SK-N-SH (cell line): ENCODE measurements at regions not wholly inside any gene's neighbourhood (a gene's known extent, or its start where the extent isn't known, plus 50 kb on each side); places are given as distances from the start of the nearest gene placed in this dataset.

Source experiments
- CTCF ChIA-PET: fragments of 300-600, 350-600 bp; formaldehyde crosslinking; extraction: SDS; loops from one replicate; lab custom pipeline; 2021; lab: Yijun Ruan, JAX
- POLR2A ChIA-PET: fragments of 350-600 bp; sonication (Branson Sonifier 250); formaldehyde crosslinking; extraction: SDS; loops from one replicate; lab custom pipeline; 2020; ENCODE audit warnings: antibody characterized with exemption, inconsistent platforms; lab: Yijun Ruan, JAX
- DNase-seq: peaks from one replicate; pipeline ENCODE4 v3.0.0; 2012
- H2AFZ ChIP-seq: fragments of 200-600 bp; sonication (generic); 2 replicates; pipeline ENCODE4 v1.8.1; 2016; ENCODE audit warnings: antibody characterized with exemption, mild to moderate bottlenecking, low read depth
- H3F3A ChIP-seq: fragments of 200-600 bp; sonication (generic); replicated peaks from 2 replicates; pipeline ENCODE3; 2016; ENCODE audit warnings: antibody characterized with exemption, mild to moderate bottlenecking; ENCODE audit not compliant: insufficient read depth
- H3K27ac ChIP-seq, 2 experiments: fragments of 200-500 bp in 1 of 2; fragments of 200-600 bp in 1 of 2; sonication (Bioruptor generic) in 1 of 2; sonication (generic), shearing (Covaris generic) in 1 of 2; 2 replicates each; pipeline versions ENCODE4 v1.5.1 to v1.6.1; 2014 to 2016; ENCODE audit warnings: low read depth in 2 of 2, inconsistent platforms in 1 of 2, low read length in 1 of 2, mild to moderate bottlenecking in 1 of 2, mixed read lengths in 1 of 2
- H3K27me3 ChIP-seq: fragments of 200-600 bp; sonication (generic), shearing (Covaris generic); 2 replicates; pipeline ENCODE4 v1.6.1; 2016; ENCODE audit warnings: mixed run types; ENCODE audit not compliant: insufficient read depth
- H3K36me3 ChIP-seq, 2 experiments: fragments of 200-500 bp in 1 of 2; fragments of 200-600 bp in 1 of 2; sonication (Bioruptor generic) in 1 of 2; sonication (generic) in 1 of 2; replicated peaks in 1 of 2; 2 replicates each; pipeline versions ENCODE3 to v1.5.1; 2014 to 2016; ENCODE audit warnings: low read length in 1 of 2, mild to moderate bottlenecking in 1 of 2; ENCODE audit not compliant: insufficient read depth in 2 of 2, control insufficient read depth in 1 of 2
- H3K4me1 ChIP-seq, 2 experiments: fragments of 200-500 bp in 1 of 2; fragments of 200-600 bp in 1 of 2; sonication (Bioruptor generic) in 1 of 2; sonication (generic), shearing (Covaris generic) in 1 of 2; 2 replicates each; pipeline versions ENCODE4 v1.5.1 to v1.6.1; 2014 to 2016; ENCODE audit warnings: low read depth in 1 of 2, low read length in 1 of 2, mixed run types in 1 of 2; ENCODE audit not compliant: insufficient read depth in 2 of 2, control insufficient read depth in 1 of 2
- H3K4me2 ChIP-seq: fragments of 200-600 bp; sonication (generic), shearing (Covaris generic); 2 replicates; pipeline ENCODE4 v1.6.1; 2017; ENCODE audit warnings: mixed run types
- H3K4me3 ChIP-seq, 2 experiments: fragments of 200-500 bp in 1 of 2; fragments of 200-600 bp in 1 of 2; sonication (Bioruptor generic) in 1 of 2; sonication (generic), shearing (Covaris generic) in 1 of 2; 2 replicates each; pipeline versions ENCODE4 v1.5.1 to v1.8.1; 2014 to 2016; ENCODE audit warnings: low read depth in 2 of 2, inconsistent platforms in 1 of 2, low read length in 1 of 2, mild to moderate bottlenecking in 1 of 2, mixed read lengths in 1 of 2, moderate library complexity in 1 of 2
- H3K79me2 ChIP-seq: fragments of 200-600 bp; sonication (generic); 2 replicates; pipeline ENCODE4 v1.8.1; 2017; ENCODE audit warnings: mild to moderate bottlenecking; ENCODE audit not compliant: insufficient read depth
- H3K9ac ChIP-seq: fragments of 200-600 bp; sonication (generic); 2 replicates; pipeline ENCODE4 v1.6.1; 2017; ENCODE audit warnings: mixed run types
- H3K9me2 ChIP-seq: fragments of 200-600 bp; sonication (generic); 2 replicates; pipeline ENCODE4 v1.6.1; 2017; ENCODE audit warnings: mixed run types
- H3K9me3 ChIP-seq: fragments of 200-600 bp; sonication (generic); 2 replicates; pipeline ENCODE4 v1.6.1; 2017; ENCODE audit warnings: mixed run types, mild to moderate bottlenecking, moderate library complexity
- H4K20me1 ChIP-seq: fragments of 200-600 bp; sonication (generic); 2 replicates; pipeline ENCODE4 v1.6.1; 2017; ENCODE audit warnings: mild to moderate bottlenecking, mixed run types; ENCODE audit not compliant: insufficient read depth
- EP300 ChIP-seq, 2 experiments: IDR thresholded peaks; 2 replicates each; pipeline versions ENCODE4 v1.4.0 to v1.6.1; 2012; ENCODE audit warnings: borderline replicate concordance in 1 of 2, low read depth in 1 of 2, low read length in 1 of 2
- EZH2phosphoT487 ChIP-seq: fragments of 200-600 bp; sonication (generic); IDR thresholded peaks from 2 replicates; pipeline ENCODE4 v1.6.1; 2017; ENCODE audit warnings: low read depth, mixed run types, mild to moderate bottlenecking, antibody characterized with exemption, moderate library complexity, borderline replicate concordance
- FOXJ3 ChIP-seq: sonication (generic); formaldehyde crosslinking; IDR thresholded peaks from 2 replicates; pipeline ENCODE4 v1.5.1; 2020; ENCODE audit warnings: mild to moderate bottlenecking, missing genetic modification reagents
- FOXM1 ChIP-seq: IDR thresholded peaks from 2 replicates; pipeline ENCODE4 v1.4.0; 2012; ENCODE audit warnings: low read depth, mild to moderate bottlenecking
- GABPA ChIP-seq: IDR thresholded peaks from 2 replicates; pipeline ENCODE4 v1.4.0; 2012; ENCODE audit warnings: low read depth, mild to moderate bottlenecking
- GATA2 ChIP-seq: sonication (generic); formaldehyde crosslinking; IDR thresholded peaks from 2 replicates; pipeline ENCODE4 v1.5.0; 2020; ENCODE audit warnings: mild to moderate bottlenecking, missing genetic modification reagents
- JUND ChIP-seq: IDR thresholded peaks from 2 replicates; pipeline ENCODE4 v1.4.0; 2012
- NFIC ChIP-seq: IDR thresholded peaks from 2 replicates; pipeline ENCODE4 v1.4.0; 2012; ENCODE audit warnings: borderline replicate concordance
- NRF1 ChIP-seq: IDR thresholded peaks from 2 replicates; pipeline ENCODE4 v1.6.1; 2012; ENCODE audit warnings: low read depth, mild to moderate bottlenecking, low read length
- RAD21 ChIP-seq: IDR thresholded peaks from 2 replicates; pipeline ENCODE4 v1.6.1; 2012; ENCODE audit warnings: mild to moderate bottlenecking, low read length
- RCOR1 ChIP-seq: fragments of 150-350 bp; IDR thresholded peaks from 2 replicates; pipeline ENCODE4 v1.6.1; 2017; ENCODE audit warnings: antibody characterized with exemption, low read length
- RFX5 ChIP-seq: IDR thresholded peaks from 2 replicates; pipeline ENCODE4 v1.6.1; 2012; ENCODE audit warnings: mild to moderate bottlenecking, improper control_type of control experiment, low read length
- RXRA ChIP-seq: IDR thresholded peaks from 2 replicates; pipeline ENCODE4 v1.4.0; 2012; ENCODE audit warnings: low read depth, mild to moderate bottlenecking, borderline replicate concordance
- SIN3A ChIP-seq: IDR thresholded peaks from 2 replicates; pipeline ENCODE4 v1.6.1; 2012; ENCODE audit warnings: low read depth, mild to moderate bottlenecking, low read length, moderate library complexity, borderline replicate concordance
- SMC3 ChIP-seq: IDR thresholded peaks from 2 replicates; pipeline ENCODE4 v1.6.1; 2012; ENCODE audit warnings: low read depth, low read length, improper control_type of control experiment
- TEAD4 ChIP-seq: IDR thresholded peaks from 2 replicates; pipeline ENCODE4 v1.4.0; 2012; ENCODE audit warnings: mild to moderate bottlenecking, borderline replicate concordance; ENCODE audit not compliant: insufficient read depth
- ZBTB33 ChIP-seq: IDR thresholded peaks from 2 replicates; pipeline ENCODE4 v1.4.0; 2012; ENCODE audit warnings: low read depth, borderline replicate concordance
- WGBS: methylation state at CpG from one replicate; pipeline ENCODE4 v1.1.6; 2017; ENCODE audit warnings: low lambda C conversion rate; 5-methylcytosine and 5-hydroxymethylcytosine counted together
- TF ChIP-seq, protein P1 (sequence below): fragments of 200-600 bp; sonication (generic); IDR thresholded peaks from 2 replicates; pipeline ENCODE4 v1.6.1; 2017; ENCODE audit warnings: antibody characterized with exemption, mild to moderate bottlenecking, moderate library complexity
- TF ChIP-seq, protein P2 (sequence below): IDR thresholded peaks from 2 replicates; pipeline ENCODE4 v1.6.1; 2012; ENCODE audit warnings: mild to moderate bottlenecking, low read depth, low read length, moderate library complexity

GRCh38 chr1:239802275-239802674 is 289.4 kb upstream of the FMN2 start:
- Histone ChIP-seq H3K9me3 (no peaks in the 10 kb centered on the region), H3F3A (no peaks in the 10 kb centered on the region), H3K4me2 (no peak overlapping the region), H4K20me1 (no peaks in the 10 kb centered on the region), H3K36me3 (no peaks in the 10 kb centered on the region), H3K4me1 (peaks cover 0 to 40% of the 10 kb centered on the region in 2 experiments; a peak in 2 of 4 replicates), H3K9ac (no peak overlapping the region), H3K9me2 (no peaks in the 10 kb centered on the region), H3K4me3 (no peak overlapping the region), H3K27ac (peak overlapping the region in 1 of 2 experiments; percentile 36; a peak in 2 of 4 replicates), H2AFZ (no peak overlapping the region), H3K27me3 (no peaks in the 10 kb centered on the region), H3K79me2 (no peaks in the 10 kb centered on the region)
- TF ChIP-seq RAD21, result peak; percentile 49
- TF ChIP-seq FOXJ3, result no peak
- no peak for TF ChIP-seq EZH2phosphoT487
- TF ChIP-seq RFX5, result no peak
- TF ChIP-seq, protein P1, sequence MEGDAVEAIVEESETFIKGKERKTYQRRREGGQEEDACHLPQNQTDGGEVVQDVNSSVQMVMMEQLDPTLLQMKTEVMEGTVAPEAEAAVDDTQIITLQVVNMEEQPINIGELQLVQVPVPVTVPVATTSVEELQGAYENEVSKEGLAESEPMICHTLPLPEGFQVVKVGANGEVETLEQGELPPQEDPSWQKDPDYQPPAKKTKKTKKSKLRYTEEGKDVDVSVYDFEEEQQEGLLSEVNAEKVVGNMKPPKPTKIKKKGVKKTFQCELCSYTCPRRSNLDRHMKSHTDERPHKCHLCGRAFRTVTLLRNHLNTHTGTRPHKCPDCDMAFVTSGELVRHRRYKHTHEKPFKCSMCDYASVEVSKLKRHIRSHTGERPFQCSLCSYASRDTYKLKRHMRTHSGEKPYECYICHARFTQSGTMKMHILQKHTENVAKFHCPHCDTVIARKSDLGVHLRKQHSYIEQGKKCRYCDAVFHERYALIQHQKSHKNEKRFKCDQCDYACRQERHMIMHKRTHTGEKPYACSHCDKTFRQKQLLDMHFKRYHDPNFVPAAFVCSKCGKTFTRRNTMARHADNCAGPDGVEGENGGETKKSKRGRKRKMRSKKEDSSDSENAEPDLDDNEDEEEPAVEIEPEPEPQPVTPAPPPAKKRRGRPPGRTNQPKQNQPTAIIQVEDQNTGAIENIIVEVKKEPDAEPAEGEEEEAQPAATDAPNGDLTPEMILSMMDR, result 0 out of 2 replicates have a peak, but pooled peaks have one; percentile 11
- no peak for TF ChIP-seq JUND
- TF ChIP-seq GABPA, result no peak
- TF ChIP-seq NFIC, result no peak
- TF ChIP-seq SMC3, result no peak; the same call in 1 of the 2 replicates
- ChIA-PET POLR2A (no interaction called here), CTCF (interaction anchor here (0.8 to 1.1 kb wide), 3 partner anchors 10 to 20 kb away, joined by 3 to 4 read pairs (median 3); no protein-coding TSS in a partner anchor)
- DNase-seq, result no peak
- WGBS, result 49% methylated on average over 3 of the region's 3 CpGs

- Histone ChIP-seq H3K4me3 (no peak overlapping the region), H3K27me3 (no peaks in the 10 kb centered on the region), H3K27ac (peak overlapping the region in 1 of 2 experiments; percentile 44; a peak in 2 of 4 replicates), H3F3A (no peaks in the 10 kb centered on the region), H3K4me1 (peaks cover 0 to 49% of the 10 kb centered on the region in 2 experiments; a peak in 2 of 4 replicates), H3K9ac (no peak overlapping the region), H3K9me2 (no peaks in the 10 kb centered on the region), H2AFZ (no peak overlapping the region), H3K4me2 (no peak overlapping the region), H3K36me3 (no peaks in the 10 kb centered on the region), H3K9me3 (no peaks in the 10 kb centered on the region), H4K20me1 (no peaks in the 10 kb centered on the region), H3K79me2 (no peaks in the 10 kb centered on the region)
- TF ChIP-seq SIN3A, result no peak
- TF ChIP-seq NRF1, result no peak
- no peak for TF ChIP-seq FOXM1
- TF ChIP-seq TEAD4, result no peak
- no peak for TF ChIP-seq JUND
- no peak for TF ChIP-seq RCOR1
- TF ChIP-seq FOXJ3, result no peak
- no peak for TF ChIP-seq ZBTB33
- no peak for TF ChIP-seq SMC3
- no peak for TF ChIP-seq GATA2 (CRISPR knock-in tag)
- TF ChIP-seq, protein P2, sequence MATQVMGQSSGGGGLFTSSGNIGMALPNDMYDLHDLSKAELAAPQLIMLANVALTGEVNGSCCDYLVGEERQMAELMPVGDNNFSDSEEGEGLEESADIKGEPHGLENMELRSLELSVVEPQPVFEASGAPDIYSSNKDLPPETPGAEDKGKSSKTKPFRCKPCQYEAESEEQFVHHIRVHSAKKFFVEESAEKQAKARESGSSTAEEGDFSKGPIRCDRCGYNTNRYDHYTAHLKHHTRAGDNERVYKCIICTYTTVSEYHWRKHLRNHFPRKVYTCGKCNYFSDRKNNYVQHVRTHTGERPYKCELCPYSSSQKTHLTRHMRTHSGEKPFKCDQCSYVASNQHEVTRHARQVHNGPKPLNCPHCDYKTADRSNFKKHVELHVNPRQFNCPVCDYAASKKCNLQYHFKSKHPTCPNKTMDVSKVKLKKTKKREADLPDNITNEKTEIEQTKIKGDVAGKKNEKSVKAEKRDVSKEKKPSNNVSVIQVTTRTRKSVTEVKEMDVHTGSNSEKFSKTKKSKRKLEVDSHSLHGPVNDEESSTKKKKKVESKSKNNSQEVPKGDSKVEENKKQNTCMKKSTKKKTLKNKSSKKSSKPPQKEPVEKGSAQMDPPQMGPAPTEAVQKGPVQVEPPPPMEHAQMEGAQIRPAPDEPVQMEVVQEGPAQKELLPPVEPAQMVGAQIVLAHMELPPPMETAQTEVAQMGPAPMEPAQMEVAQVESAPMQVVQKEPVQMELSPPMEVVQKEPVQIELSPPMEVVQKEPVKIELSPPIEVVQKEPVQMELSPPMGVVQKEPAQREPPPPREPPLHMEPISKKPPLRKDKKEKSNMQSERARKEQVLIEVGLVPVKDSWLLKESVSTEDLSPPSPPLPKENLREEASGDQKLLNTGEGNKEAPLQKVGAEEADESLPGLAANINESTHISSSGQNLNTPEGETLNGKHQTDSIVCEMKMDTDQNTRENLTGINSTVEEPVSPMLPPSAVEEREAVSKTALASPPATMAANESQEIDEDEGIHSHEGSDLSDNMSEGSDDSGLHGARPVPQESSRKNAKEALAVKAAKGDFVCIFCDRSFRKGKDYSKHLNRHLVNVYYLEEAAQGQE, result no peak
- TF ChIP-seq RXRA, result no peak
- TF ChIP-seq EP300 (IDR thresholded peaks at IDR 0.05; ENCODE audit: borderline replicate concordance in 1 of 2, low read depth in 1 of 2, low read length in 1 of 2), result no peak
- TF ChIP-seq RFX5, result no peak
- no peak for DNase-seq
- POLR2A ChIA-PET, result no interaction called here
- CTCF ChIA-PET, result interaction anchor here (0.9 to 1.9 kb wide), 3 partner anchors 18 to 1939 kb away, joined by 3 to 5 read pairs (median 3); no protein-coding TSS in a partner anchor
- 70% methylated on average over 6 of the region's 6 CpGs for WGBS
Measured at GRCh38 chr1:239803781-239804180, 287.9 kb upstream of the FMN2 start.
